ENCODE measurements at regions not wholly inside any gene's neighbourhood (a gene's known extent, or its start where the extent isn't known, plus 50 kb on each side); places are given as distances from the start of the nearest gene placed in this dataset.

- ATAC-seq = no peak
- no peak for DNase-seq
These were observed 326.6 kb downstream of the MN1 start for GRCh38 chr22:27474711-27475547.

DNA sequence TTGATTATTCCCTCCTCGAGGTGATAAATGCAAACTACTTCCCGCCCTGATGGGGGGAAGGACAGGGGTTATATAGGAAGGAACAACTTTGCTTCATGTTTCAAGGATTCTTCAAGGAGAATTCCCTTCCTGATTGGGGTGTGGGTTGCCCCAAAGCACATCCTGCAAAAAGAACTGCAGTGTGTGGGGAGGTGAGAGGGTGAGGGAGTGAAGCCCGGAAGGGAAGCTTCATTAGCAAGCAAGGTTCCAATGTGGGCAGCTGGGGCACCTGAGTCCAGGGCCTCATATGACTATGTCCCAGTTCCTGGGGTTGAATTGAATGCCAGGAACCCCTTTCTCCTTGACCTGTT lies 326.0 kb downstream of the MN1 start:
- ATAC-seq (no peak), DNase-seq (no peak)

DNA sequence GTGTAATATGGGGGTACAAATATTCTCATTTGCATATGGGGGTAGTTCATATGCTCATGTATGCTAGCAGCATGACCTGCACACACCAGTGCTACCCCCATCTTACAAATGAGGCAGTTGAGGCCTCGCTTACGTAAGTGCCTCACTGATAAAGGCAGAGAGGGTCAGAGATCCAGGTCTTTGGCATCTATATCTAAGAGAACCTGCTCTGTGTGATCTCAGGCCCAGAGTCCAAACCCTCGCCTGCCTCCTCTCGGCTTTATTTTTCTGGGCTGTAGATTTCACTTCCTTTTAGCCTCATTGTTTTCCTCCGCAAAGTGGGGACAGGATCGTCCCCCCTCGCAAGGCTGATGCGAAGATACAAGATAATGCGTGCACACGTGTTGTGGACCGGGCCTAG lies 325.2 kb downstream of the MN1 start:
- ATAC-seq = no peak
- no peak for DNase-seq

- DNase-seq (no peak), ATAC-seq (no peak)
These were observed 324.8 kb downstream of the MN1 start for GRCh38 chr22:27476729-27477128.

GRCh38 chr22:27477171-27477570 lies 324.4 kb downstream of the MN1 start:
- ATAC-seq (no peak), DNase-seq (no peak)

DNA sequence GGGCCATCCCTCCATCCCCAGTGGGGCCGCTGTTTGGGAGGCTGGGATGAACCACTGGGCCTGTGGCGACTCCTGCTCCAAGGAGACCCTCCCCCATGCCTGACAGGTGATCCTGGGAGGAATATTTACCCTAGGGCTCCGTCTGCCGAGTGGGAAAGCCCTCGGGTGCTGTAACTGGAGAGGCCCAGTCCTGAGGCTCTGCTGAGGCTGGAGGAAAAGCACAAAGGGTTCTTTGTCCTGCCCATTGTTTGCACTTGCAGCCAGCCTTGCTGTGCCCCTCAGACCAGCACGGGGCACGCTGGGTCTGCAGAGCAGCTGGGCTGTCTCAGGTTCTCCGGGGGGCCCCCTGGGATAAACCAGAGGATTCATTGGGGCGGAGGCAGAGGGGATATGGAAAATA lies 321.1 kb downstream of the MN1 start:
- no peak for ATAC-seq
- no peak for DNase-seq

- ATAC-seq (no peak), DNase-seq (no peak)
These were observed 319.2 kb downstream of the MN1 start for GRCh38 chr22:27482402-27482801.

- ATAC-seq (peak; percentile 19), DNase-seq (no peak)
These were observed 318.3 kb downstream of the MN1 start for GRCh38 chr22:27483095-27483785.

GRCh38 chr22:27485842-27486241 lies 315.7 kb downstream of the MN1 start:
- ATAC-seq (no peak), DNase-seq (no peak)

DNA sequence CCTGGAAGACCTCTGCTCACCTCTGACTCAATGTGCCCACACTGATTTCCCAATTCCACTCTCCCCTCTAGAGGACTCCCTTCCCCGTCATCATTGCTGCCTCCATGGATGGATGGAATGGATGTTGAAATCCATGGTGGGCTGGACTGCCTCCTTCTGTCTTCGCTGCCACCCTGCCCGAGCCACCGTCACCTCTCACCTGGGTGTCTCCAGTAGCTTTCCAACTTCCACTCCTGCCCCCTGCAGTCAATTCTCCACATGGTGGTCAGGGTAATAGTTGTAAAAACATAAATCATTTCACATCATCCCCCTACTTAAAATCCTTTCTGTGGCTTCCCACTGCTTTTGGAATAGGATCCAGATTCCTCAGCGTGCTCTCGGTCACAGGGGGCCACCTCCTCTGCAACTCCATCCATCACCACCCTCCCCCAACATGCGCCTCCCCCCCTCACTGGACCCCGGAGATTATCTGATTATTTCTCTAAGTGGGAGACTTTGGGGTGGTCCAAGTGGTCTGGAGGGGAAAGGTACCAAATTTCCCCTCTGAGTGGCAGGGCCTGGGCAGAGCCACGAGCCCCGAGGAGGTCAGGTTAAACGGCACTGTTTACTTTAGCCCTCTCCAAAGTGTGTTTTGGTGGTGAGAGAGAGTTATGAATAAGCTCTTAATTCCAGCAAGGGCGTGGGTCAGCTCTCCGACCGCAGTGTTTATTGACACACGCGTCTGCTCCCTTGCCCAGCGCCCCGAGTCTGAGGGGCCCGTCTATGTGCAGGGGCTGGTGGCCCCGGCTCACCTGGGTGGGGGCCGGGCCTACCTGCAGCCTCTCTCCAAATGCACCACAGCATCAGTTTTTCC lies 313.7 kb downstream of the MN1 start:
- ATAC-seq = no peak
- no peak for DNase-seq

GRCh38 chr22:27488456-27489177 lies 312.9 kb downstream of the MN1 start:
- DNase-seq (no peak), ATAC-seq (no peak)

DNA sequence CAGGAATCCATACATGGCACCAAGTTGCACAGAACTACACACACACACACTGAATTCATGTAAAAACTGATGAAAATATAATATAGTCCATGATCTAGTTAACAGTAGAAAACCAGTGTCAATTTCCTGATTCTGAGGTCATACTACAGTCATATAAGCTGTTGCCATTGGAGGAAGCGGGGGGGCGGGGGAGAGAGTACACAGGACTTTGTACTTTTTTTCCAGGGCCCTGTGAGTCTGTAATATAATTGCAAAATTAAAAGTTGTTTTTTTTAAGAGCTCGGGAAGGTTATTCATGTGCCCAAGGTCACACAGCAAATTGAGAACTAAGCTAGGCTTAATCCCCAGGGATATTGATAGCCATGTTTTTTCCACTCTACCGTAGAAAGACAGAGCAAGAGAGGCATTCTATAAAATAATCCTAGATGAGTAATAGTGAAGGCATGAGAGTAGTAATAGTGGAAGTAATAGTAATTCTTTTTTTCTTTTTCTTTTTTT lies 312.3 kb downstream of the MN1 start:
- no peak for ATAC-seq
- DNase-seq = no peak

DNA sequence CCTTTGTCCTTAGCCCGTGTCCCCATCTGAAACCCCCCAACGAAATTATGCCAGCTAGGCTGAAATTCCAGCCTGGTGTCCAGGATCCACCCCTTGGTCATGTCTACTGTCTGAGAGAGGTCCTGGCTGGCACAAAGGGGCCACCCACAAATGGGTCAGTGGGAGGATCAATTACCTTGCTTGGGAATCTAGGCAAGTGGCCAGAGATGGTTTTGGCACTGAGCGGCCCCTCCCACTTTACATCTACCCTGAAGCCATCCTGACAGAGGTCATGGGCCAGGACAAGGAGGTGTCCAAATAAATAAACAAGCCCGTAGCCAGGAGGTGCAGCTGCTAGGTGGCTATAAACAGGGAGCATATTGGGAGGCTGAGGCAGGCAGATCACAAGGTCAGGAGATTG lies 311.5 kb downstream of the MN1 start:
- ATAC-seq = no peak
- no peak for DNase-seq

DNA sequence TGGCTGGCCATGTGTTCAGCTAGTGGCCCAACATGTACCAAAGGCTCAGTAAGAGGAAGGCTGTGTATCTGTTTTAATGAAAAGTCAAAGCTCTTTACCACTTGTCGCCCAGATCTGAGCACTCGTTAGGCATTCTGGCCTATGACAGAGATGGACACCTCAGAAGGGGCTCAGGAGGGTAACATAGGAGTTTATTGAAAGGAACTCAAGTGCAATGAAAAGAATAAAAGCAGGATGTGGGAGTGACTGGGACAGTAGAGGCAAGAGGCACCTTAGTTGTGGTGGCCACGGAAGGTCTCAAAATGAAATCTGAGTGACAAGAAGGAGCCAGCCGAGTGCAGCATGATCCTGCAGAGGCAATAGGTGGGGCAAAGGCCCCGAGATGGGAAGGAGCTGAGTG lies 309.7 kb downstream of the MN1 start:
- no peak for ATAC-seq

GRCh38 chr22:27492566-27493201 lies 308.9 kb downstream of the MN1 start:
- no peak for ATAC-seq

More for the DNA sequence above, 309.7 kb downstream of the MN1 start:
- no peak for DNase-seq

GRCh38 chr22:27493796-27494195 lies 307.8 kb downstream of the MN1 start:
- ATAC-seq = no peak
- no peak for DNase-seq

More at GRCh38 chr22:27492566-27493201, 308.9 kb downstream of the MN1 start:
- DNase-seq = no peak

- no peak for DNase-seq
- ATAC-seq = no peak
These were observed 306.8 kb downstream of the MN1 start for GRCh38 chr22:27494785-27495184.

- ATAC-seq = no peak
These were observed 306.2 kb downstream of the MN1 start for GRCh38 chr22:27495325-27495724.

DNA sequence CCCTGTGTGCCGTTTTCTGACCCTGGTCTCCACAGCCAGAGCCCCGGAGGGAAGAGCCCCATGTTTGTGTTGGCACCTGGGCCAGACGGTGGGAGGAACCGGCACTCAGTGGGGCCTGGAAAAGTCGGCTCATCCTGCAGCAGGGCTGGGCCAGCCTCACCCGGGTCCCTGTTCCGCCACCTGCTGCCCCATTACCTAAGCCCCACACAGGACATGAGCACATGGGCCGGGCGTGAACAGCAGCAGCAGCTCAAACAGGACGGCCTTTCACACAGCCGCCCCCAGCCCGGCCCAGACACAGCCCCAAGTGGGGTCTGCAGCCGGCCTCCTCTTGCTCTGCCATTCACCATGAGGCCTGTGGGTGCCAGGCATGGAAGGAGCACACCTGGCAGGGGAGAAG lies 302.4 kb downstream of the MN1 start:
- no peak for ATAC-seq
- no peak for DNase-seq

More at GRCh38 chr22:27495325-27495724, 306.2 kb downstream of the MN1 start:
- DNase-seq = no peak

DNA sequence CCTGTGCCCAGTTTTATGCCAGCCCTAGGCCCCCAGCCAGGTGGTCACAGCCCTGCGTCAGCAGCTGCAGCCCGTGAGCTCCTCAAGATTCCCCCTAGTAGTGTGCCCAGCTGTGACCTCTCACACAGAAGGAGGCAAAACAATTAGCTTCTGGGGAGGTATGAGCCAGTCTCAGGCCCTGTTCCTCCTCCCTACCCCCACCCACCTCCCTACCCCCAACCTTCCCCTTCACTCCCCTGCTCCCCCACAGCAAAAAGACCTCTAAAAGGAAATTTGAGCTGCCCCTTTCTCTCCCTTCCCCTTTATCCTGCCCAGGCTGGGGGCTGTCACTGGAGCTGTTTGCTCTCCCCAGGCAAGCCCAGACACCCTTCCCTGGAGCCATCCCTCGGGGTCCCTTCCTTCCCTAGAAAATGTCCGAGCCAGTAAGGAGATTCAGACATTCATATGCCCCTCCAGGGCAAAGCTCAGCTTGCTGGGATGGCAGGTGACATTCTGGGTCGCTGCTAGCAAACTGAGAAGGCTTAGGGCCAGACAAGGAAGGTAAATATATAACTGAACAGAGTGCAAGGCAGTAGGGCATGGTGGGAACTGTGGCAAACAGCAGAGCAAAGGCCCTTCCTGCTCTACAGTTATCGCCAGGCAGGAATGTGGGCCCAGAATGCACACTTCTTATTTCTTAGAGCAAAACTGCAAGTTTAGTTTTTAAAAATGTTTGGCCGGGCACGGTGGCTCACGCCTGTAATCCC lies 300.2 kb downstream of the MN1 start:
- ATAC-seq = no peak
- DNase-seq = no peak

DNA sequence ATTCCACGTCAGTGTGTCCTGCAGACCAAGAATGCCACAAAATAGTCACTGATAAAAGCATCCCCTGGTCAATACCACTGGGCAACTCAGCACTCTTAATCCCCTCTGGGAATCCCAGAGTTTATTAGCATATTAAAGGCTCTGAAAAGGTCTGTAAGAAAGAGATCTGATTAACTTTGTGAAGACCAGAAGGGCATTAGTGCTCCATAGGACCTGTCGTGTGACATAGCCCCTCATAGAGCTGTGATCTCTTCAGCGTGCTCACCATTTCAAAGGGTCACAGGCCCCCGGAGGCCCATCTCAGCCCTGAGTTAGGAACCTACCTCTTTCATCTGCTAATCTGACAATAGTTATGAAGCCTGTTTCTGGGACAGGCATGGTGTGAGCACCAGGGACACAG lies 299.2 kb downstream of the MN1 start:
- DNase-seq (no peak), ATAC-seq (no peak)
